ENCODE measurements at regions not wholly inside any gene's neighbourhood (a gene's known extent, or its start where the extent isn't known, plus 50 kb on each side); places are given as distances from the start of the nearest gene placed in this dataset.
"Not testable (repeated sequence)": the region's sequence is repeated elsewhere in the genome, so short reads cannot be mapped to it uniquely, and the experiment has no call there.

- peak; percentile 51 for DNase-seq
These were observed 52.7 kb upstream of the ZCCHC13 start for GRCh38 chrX:74251006-74251930.

GRCh38 chrX:74250574-74250973 is 53.4 kb upstream of the ZCCHC13 start:
- no peak for DNase-seq

- DNase-seq, result no peak
These were observed 54.0 kb upstream of the ZCCHC13 start for GRCh38 chrX:74249963-74250362.

GRCh38 chrX:74248889-74249288 is 55.1 kb upstream of the ZCCHC13 start:
- DNase-seq, result no peak

- DNase-seq, result peak; percentile 48
These were observed 57.5 kb upstream of the ZCCHC13 start for GRCh38 chrX:74246524-74246923.

DNA sequence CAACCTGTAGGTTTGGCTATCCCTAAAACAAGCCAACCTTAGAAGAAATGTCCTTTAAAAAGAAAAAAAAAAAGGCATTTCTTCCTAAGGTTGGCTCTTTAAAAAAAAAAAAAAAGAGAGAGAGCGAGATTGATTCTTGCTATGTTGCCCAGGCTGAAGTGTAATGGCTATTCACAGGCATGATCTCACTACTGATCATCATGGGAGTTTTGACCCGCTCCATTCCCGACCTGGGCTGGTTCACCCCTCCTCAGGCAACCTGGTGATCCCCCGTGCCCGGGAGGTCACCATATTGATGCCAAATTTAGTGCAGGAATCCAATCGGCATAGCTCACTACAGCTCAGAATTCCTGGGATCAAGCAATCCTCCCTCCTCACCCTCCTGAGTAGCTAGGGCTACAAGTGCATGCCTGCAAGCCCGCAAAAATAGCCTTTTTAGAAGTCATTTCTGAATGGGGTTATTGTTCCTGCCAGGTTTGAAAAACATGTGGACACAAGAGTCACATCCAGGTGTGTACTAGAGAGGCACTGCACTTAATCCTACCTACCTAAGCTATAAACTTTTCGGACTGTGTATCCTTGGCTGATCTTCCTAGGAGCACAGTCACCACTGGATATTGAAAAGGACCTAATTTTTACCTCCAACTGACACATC is 61.4 kb upstream of the ZCCHC13 start:
- no peak for DNase-seq

GRCh38 chrX:74242050-74242449 is 61.9 kb upstream of the ZCCHC13 start:
- peak; percentile 31 for DNase-seq

GRCh38 chrX:74238771-74239170 is 65.2 kb upstream of the ZCCHC13 start:
- no peak for DNase-seq

- no peak for DNase-seq
These were observed 69.2 kb upstream of the ZCCHC13 start for GRCh38 chrX:74234818-74235217.

DNA sequence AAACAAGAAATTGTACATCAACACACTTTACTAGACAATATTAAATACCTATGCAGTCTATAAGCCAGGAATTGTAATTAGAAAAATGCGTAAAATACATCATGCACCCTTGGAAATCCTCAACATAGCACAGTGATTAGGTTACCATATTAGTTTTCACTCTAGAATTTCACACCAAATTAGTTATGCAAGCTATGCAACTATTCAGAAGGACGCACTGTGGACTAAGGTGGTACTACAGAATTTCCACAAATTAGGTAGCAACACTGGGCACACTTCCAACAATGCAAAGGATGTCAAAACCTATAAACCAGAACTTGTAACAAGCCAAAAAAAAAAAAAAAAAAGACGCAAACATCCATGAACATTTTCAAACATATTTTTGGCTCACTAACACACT is 71.1 kb upstream of the ZCCHC13 start:
- DNase-seq, result peak; percentile 53

GRCh38 chrX:74231625-74232024 is 72.4 kb upstream of the ZCCHC13 start:
- DNase-seq, result no peak

- DNase-seq, result no peak
These were observed 73.9 kb upstream of the ZCCHC13 start for GRCh38 chrX:74230094-74230493.

GRCh38 chrX:74225111-74225510 is 78.9 kb upstream of the ZCCHC13 start:
- no peak for DNase-seq

GRCh38 chrX:74220277-74220676 is 83.7 kb upstream of the ZCCHC13 start:
- no peak for DNase-seq

DNA sequence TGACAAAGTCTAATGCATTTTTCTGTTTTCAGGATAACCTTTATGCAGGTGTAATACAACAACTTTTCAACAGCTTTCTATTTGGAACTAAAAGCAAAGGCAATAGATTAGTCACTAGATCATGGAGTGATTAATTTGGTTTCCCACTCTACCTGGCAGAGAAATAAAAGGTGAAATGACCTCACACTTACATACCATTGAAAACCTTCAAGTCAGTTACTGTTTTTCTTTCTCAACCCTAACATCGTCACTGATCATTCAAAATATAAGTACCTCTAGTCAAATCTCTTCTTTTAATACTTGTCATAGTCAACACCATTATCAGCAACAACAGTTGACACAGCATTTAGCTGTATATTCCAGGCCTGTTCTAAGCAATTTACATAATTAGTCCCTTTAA is 85.1 kb upstream of the ZCCHC13 start:
- DNase-seq, result no peak

DNA sequence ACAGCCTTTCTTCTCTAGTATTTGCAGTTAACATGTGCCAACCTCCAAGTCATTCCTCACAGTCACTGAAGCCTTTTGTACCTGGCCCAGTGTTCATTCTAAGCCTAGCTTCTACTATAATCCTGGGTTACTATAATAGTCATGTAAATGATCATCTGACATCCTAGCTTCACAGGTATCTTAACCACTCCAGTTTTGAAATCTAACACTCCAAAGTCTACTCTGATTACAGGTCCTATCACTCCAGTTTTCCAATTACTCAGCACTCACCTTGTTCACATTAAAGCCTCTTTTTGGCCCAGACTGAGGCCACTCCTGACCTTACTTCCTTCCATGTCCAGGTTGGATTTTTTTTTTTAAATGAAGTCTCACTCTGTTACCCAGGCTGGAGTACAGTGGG is 87.6 kb upstream of the ZCCHC13 start:
- DNase-seq, result no peak

- DNase-seq, result no peak
These were observed 92.1 kb upstream of the ZCCHC13 start for GRCh38 chrX:74211911-74212310.

DNA sequence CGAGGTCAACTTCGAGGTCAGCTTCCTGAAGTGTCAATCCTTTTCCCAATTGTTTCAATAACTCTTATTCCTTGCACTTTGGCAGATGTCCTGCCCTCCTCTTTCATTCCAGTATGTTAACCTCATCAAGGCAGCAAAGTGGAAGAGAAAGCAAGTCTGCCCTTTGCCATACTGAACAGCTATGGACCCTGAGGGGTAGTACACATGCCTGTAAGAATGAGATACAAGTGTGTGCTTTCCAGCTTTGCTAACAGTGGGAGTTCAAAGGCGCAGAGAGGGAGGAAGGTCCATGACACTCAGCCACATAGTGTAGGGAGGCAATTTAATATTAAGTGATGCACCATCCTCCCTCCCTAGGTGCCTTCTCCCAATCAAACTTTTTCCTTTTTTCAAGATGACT is 96.4 kb upstream of the ZCCHC13 start:
- no peak for DNase-seq

- no peak for DNase-seq
These were observed 108.4 kb upstream of the ZCCHC13 start for GRCh38 chrX:74195605-74196004.

- no peak for DNase-seq
These were observed 108.9 kb upstream of the ZCCHC13 start for GRCh38 chrX:74195120-74195519.

DNA sequence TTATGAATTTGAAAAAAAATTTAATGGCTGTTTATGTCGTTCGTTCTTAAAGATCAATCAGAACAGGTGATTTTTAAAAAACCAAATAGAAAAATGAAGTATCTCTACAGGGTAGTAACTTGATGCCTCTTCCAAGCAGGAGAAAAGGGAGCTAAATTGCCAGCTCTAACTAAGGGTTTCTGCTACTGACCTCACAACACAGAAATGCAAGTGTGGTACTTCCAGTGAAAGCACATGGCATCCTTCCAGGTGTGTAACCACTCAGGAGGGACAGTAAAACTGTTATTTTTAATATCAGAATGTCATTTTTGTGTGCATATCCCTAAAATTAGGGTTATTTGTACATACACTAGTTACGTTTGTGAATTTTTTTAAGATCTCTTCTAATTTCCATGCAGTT is 116.8 kb upstream of the ZCCHC13 start:
- peak; percentile 15 for DNase-seq

- not testable (repeated sequence) for DNase-seq
These were observed 120.9 kb upstream of the ZCCHC13 start for GRCh38 chrX:74183047-74183446.

GRCh38 chrX:74181976-74182375 is 122.0 kb upstream of the ZCCHC13 start:
- DNase-seq, result not testable (repeated sequence)

GRCh38 chrX:74180716-74181115 is 123.3 kb upstream of the ZCCHC13 start:
- DNase-seq, result no peak

All from fibroblast of skin of scalp (primary cell).